Pons (tissue), 1 donor: ENCODE measurements at regions not wholly inside any gene's neighbourhood (a gene's known extent, or its start where the extent isn't known, plus 50 kb on each side); places are given as distances from the start of the nearest gene placed in this dataset.

Experiments used
- DNase-seq: peaks from one replicate; pipeline ENCODE4 v3.0.0-alpha.2; 2016; ENCODE audit warnings: low spot score

GRCh38 chr10:105727131-105727530 lies 1086.0 kb downstream of the SORCS3 start:
- DNase-seq, result no peak

- DNase-seq, result no peak
Measured at GRCh38 chr10:105726149-105726548, 1085.1 kb downstream of the SORCS3 start.

GRCh38 chr10:105725007-105725406 lies 1083.9 kb downstream of the SORCS3 start:
- no peak for DNase-seq

- no peak for DNase-seq
Measured at GRCh38 chr10:105718207-105718995, 1077.3 kb downstream of the SORCS3 start.

GRCh38 chr10:105714728-105715127 lies 1073.6 kb downstream of the SORCS3 start:
- DNase-seq, result no peak

- no peak for DNase-seq
Measured at GRCh38 chr10:105707603-105708002, 1066.5 kb downstream of the SORCS3 start.

- DNase-seq, result no peak
Measured at GRCh38 chr10:105706281-105707026, 1065.4 kb downstream of the SORCS3 start.

- no peak for DNase-seq
Measured at GRCh38 chr10:105702211-105702610, 1061.1 kb downstream of the SORCS3 start.

GRCh38 chr10:105700218-105700617 lies 1059.1 kb downstream of the SORCS3 start:
- DNase-seq, result peak; percentile 25

- DNase-seq, result no peak
Measured at GRCh38 chr10:105699504-105699903, 1058.4 kb downstream of the SORCS3 start.

- DNase-seq, result no peak
Measured at GRCh38 chr10:105698592-105698991, 1057.5 kb downstream of the SORCS3 start.

GRCh38 chr10:105697290-105697780 lies 1056.2 kb downstream of the SORCS3 start:
- DNase-seq, result no peak

- peak; percentile 23 for DNase-seq
Measured at GRCh38 chr10:105691811-105692210, 1050.7 kb downstream of the SORCS3 start.

- no peak for DNase-seq
Measured at GRCh38 chr10:105682911-105683310, 1041.8 kb downstream of the SORCS3 start.

GRCh38 chr10:105681051-105681450 lies 1040.0 kb downstream of the SORCS3 start:
- no peak for DNase-seq

GRCh38 chr10:105679781-105680180 lies 1038.7 kb downstream of the SORCS3 start:
- DNase-seq, result no peak

GRCh38 chr10:105675333-105675732 lies 1034.2 kb downstream of the SORCS3 start:
- no peak for DNase-seq

- no peak for DNase-seq
Measured at GRCh38 chr10:105674448-105674847, 1033.4 kb downstream of the SORCS3 start.

- no peak for DNase-seq
Measured at GRCh38 chr10:105658696-105659095, 1017.6 kb downstream of the SORCS3 start.

GRCh38 chr10:105656856-105657255 lies 1015.8 kb downstream of the SORCS3 start:
- peak; percentile 8 for DNase-seq

GRCh38 chr10:105650306-105650705 lies 1009.2 kb downstream of the SORCS3 start:
- no peak for DNase-seq

GRCh38 chr10:105647354-105647753 lies 1006.3 kb downstream of the SORCS3 start:
- DNase-seq, result no peak

GRCh38 chr10:105644978-105645377 lies 1003.9 kb downstream of the SORCS3 start:
- no peak for DNase-seq
